B cell (primary cell): ENCODE measurements at regions not wholly inside any gene's neighbourhood (a gene's known extent, or its start where the extent isn't known, plus 50 kb on each side); places are given as distances from the start of the nearest gene placed in this dataset.

ENCODE experiments used
- ATAC-seq: fragments of 200-7000 bp; cut with Tn5 transposase; one replicate; pipeline ENCODE4 v1.10.0; 2021; ENCODE audit warnings: low read depth, mild to moderate bottlenecking, moderate number of reproducible peaks, moderate library complexity
- CTCF ChIA-PET: fragments of 350-600 bp; sonication (Branson Sonifier 250); formaldehyde crosslinking; loops from one replicate; lab custom pipeline; 2021; ENCODE audit warnings: antibody characterized with exemption, inconsistent platforms; lab: Charles Lee
- POLR2A ChIA-PET: fragments of 350-600 bp; sonication (Branson Sonifier 250); formaldehyde crosslinking; loops from one replicate; lab custom pipeline; 2021; ENCODE audit warnings: antibody characterized with exemption; lab: Charles Lee
- DNase-seq: peaks from one replicate; pipeline ENCODE4 v3.0.0; 2013
- H2AFZ ChIP-seq: 2 replicates; pipeline ENCODE4 v1.6.1; 2012; ENCODE audit warnings: mild to moderate bottlenecking, low read depth, low read length; ENCODE audit not compliant: insufficient read depth, poor library complexity, severe bottlenecking
- H3K27ac ChIP-seq, 2 donors: 1 replicate in 1 of 2; 2 replicates in 1 of 2; pipeline ENCODE4 v1.5.1; 2012 to 2013; ENCODE audit warnings: low read length in 2 of 2, mild to moderate bottlenecking in 2 of 2, moderate library complexity in 1 of 2
- H3K27me3 ChIP-seq, 4 experiments: fragments of 200-600 bp in 1 of 4; sonication (generic) in 1 of 4; replicated peaks in 1 of 4; 1 replicate in 2 of 4; 2 replicates in 2 of 4; pipeline versions ENCODE4 v1.6.1 to v1.7.0; 2013 to 2016; ENCODE audit warnings: low read length in 3 of 4, mild to moderate bottlenecking in 2 of 4, mixed read lengths in 1 of 4, moderate library complexity in 1 of 4; ENCODE audit not compliant: insufficient read depth in 4 of 4, control insufficient read depth in 3 of 4; ENCODE audit errors: control extremely low read depth in 1 of 4
- H3K36me3 ChIP-seq, 2 experiments: replicated peaks in 1 of 2; 1 replicate in 1 of 2; 2 replicates in 1 of 2; pipeline versions ENCODE4 v1.6.1 to v1.7.1; 2013; ENCODE audit warnings: low read length in 1 of 2; ENCODE audit not compliant: insufficient read depth in 2 of 2, control insufficient read depth in 1 of 2; ENCODE audit errors: control extremely low read depth in 1 of 2, extremely low read depth in 1 of 2
- H3K4me1 ChIP-seq, 2 donors: fragments of 200-600 bp in 1 of 2; sonication (generic) in 1 of 2; 1 replicate in 1 of 2; 2 replicates in 1 of 2; pipeline versions ENCODE4 v1.5.1 to v1.6.1; 2013 to 2017; ENCODE audit warnings: low read length in 2 of 2; ENCODE audit not compliant: control insufficient read depth in 2 of 2, insufficient read depth in 2 of 2
- H3K4me2 ChIP-seq: replicated peaks from 2 replicates; pipeline ENCODE3; 2012; ENCODE audit warnings: mild to moderate bottlenecking, low read depth, low read length; ENCODE audit not compliant: poor library complexity, severe bottlenecking
- H3K4me3 ChIP-seq, 5 experiments: fragments of 200-600 bp in 1 of 5; sonication (generic) in 1 of 5; 1 replicate in 3 of 5; 2 replicates in 2 of 5; pipeline versions ENCODE4 v1.5.1 to v1.7.0; 2011 to 2016; ENCODE audit warnings: low read length in 4 of 5, mild to moderate bottlenecking in 4 of 5, low read depth in 2 of 5, control low read depth in 1 of 5, moderate library complexity in 1 of 5; ENCODE audit not compliant: insufficient read depth in 1 of 5; ENCODE audit errors: control extremely low read depth in 1 of 5, extremely low read depth in 1 of 5
- H3K79me2 ChIP-seq: fragments of 200-600 bp; sonication (generic); one replicate; pipeline ENCODE4 v1.6.0; 2016; ENCODE audit warnings: low read length; ENCODE audit not compliant: control insufficient read depth, insufficient read depth
- H3K9ac ChIP-seq: fragments of 200-600 bp; sonication (generic); 2 replicates; pipeline ENCODE4 v1.6.1; 2017; ENCODE audit warnings: mild to moderate bottlenecking, low read length, moderate library complexity
- H3K9me3 ChIP-seq, 3 donors: one replicate each; pipeline versions ENCODE4 v1.6.1 to v1.7.1; 2013; ENCODE audit warnings: low read length in 2 of 3; ENCODE audit not compliant: control insufficient read depth in 2 of 3, insufficient read depth in 1 of 3; ENCODE audit errors: control extremely low read depth in 1 of 3
- H4K20me1 ChIP-seq: 2 replicates; pipeline ENCODE4 v1.6.0; 2012; ENCODE audit warnings: mild to moderate bottlenecking, low read length; ENCODE audit not compliant: insufficient read depth, control insufficient read depth, poor library complexity, severe bottlenecking
- H3K27ac Mint-ChIP-seq: one replicate; pipeline ENCODE4 v1.8.0; 2021; ENCODE audit warnings: mixed read lengths
- H3K27me3 Mint-ChIP-seq: one replicate; pipeline ENCODE4 v1.8.0; 2021; ENCODE audit warnings: mixed read lengths
- H3K4me1 Mint-ChIP-seq: one replicate; pipeline ENCODE4 v1.8.0; 2021; ENCODE audit warnings: mixed read lengths
- H3K4me3 Mint-ChIP-seq: one replicate; pipeline ENCODE4 v1.8.0; 2021; ENCODE audit warnings: mixed read lengths
- H3K9me3 Mint-ChIP-seq: one replicate; pipeline ENCODE4 v1.8.0; 2022; ENCODE audit warnings: mixed read lengths; ENCODE audit not compliant: insufficient read depth
- CTCF ChIP-seq: fragments of 200-600 bp; IDR thresholded peaks from one replicate; pipeline ENCODE4 v1.8.0; 2022; ENCODE audit warnings: antibody characterized with exemption, mild to moderate bottlenecking
- EZH2 ChIP-seq: IDR thresholded peaks from 2 replicates; pipeline ENCODE4 v1.6.1; 2012; ENCODE audit warnings: borderline replicate concordance, low read depth, mild to moderate bottlenecking, moderate library complexity, low read length; ENCODE audit not compliant: insufficient read depth, poor library complexity, severe bottlenecking
- WGBS: methylation state at CpG from one replicate; pipeline ENCODE4 v1.1.5; 2013; ENCODE audit warnings: missing lambda C conversion rate; ENCODE audit not compliant: insufficient coverage; 5-methylcytosine and 5-hydroxymethylcytosine counted together
- intact Hi-C: fragments of 100-400 bp; cut with micrococcal nuclease; formaldehyde crosslinking; loops from one replicate; pipeline ENCODE4 v1.10.0; 2022

- Mint-ChIP-seq H3K27me3 (no peaks in the 10 kb centered on the region), H3K27ac (no peak overlapping the region), H3K9me3 (peaks cover 2% of the 10 kb centered on the region), H3K4me1 (no peaks in the 10 kb centered on the region), H3K4me3 (no peak overlapping the region)
- no CpG with 5 or more reads among the region's 2 CpGs for WGBS
- Histone ChIP-seq H3K4me2 (no peak overlapping the region), H3K36me3 (no peaks in the 10 kb centered on the region), H4K20me1 (no peaks in the 10 kb centered on the region), H3K79me2 (no peaks in the 10 kb centered on the region), H3K27ac (no peak overlapping the region), H3K4me3 (no peak overlapping the region), H3K4me1 (no peaks in the 10 kb centered on the region), H3K9ac (no peak overlapping the region), H2AFZ (no peak overlapping the region), H3K9me3 (peaks cover 1 to 3% (median 2%) of the 10 kb centered on the region in 3 donors), H3K27me3 (no peaks in the 10 kb centered on the region)
- no peak for TF ChIP-seq EZH2
- no peak for TF ChIP-seq CTCF
- DNase-seq (no peak), ATAC-seq (no peak)
- intact Hi-C loops = no loop called here
- ChIA-PET POLR2A (no interaction called here), CTCF (no interaction called here)
These were observed 608.0 kb downstream of the CDH11 start for GRCh38 chr16:64513871-64514270.

- DNase-seq (peak; percentile 2), ATAC-seq (no peak)
- ChIA-PET POLR2A (no interaction called here), CTCF (no interaction called here)
- H3K27ac Mint-ChIP-seq = no peak overlapping the region
- 90% methylated on average over 1 of the region's 2 CpGs for WGBS
- no peaks in the 10 kb centered on the region for H3K4me1 Mint-ChIP-seq
- intact Hi-C loops = no loop called here
- no peak overlapping the region for H3K4me3 Mint-ChIP-seq
- H3K27me3 Mint-ChIP-seq = no peaks in the 10 kb centered on the region
- H3K36me3 ChIP-seq = no peaks in the 10 kb centered on the region
- no peak overlapping the region for H3K4me2 ChIP-seq
- no peaks in the 10 kb centered on the region for H4K20me1 ChIP-seq
- no peaks in the 10 kb centered on the region for H3K9me3 Mint-ChIP-seq
- no peak overlapping the region for H3K27ac ChIP-seq
- no peak overlapping the region for H2AFZ ChIP-seq
- H3K9me3 ChIP-seq = peaks cover 0 to 10% (median 3%) of the 10 kb centered on the region in 3 donors
- H3K27me3 ChIP-seq = no peaks in the 10 kb centered on the region
- H3K79me2 ChIP-seq = no peaks in the 10 kb centered on the region
- H3K4me3 ChIP-seq = no peak overlapping the region
- H3K4me1 ChIP-seq = no peaks in the 10 kb centered on the region
- no peak overlapping the region for H3K9ac ChIP-seq
- no peak for TF ChIP-seq EZH2
- no peak for TF ChIP-seq CTCF
These were observed 614.4 kb downstream of the CDH11 start for GRCh38 chr16:64507240-64508024.
